Aorta (tissue), 5 donors: ENCODE measurements at regions not wholly inside any gene's neighbourhood (a gene's known extent, or its start where the extent isn't known, plus 50 kb on each side); places are given as distances from the start of the nearest gene placed in this dataset.

ENCODE experiments used
- ATAC-seq: fragments of 200-7000 bp; cut with Tn5 transposase; one replicate; pipeline ENCODE4 v1.9.1; 2022; ENCODE audit warnings: moderate library complexity; ENCODE audit not compliant: low FRiP score
- DNase-seq, 2 donors: peaks; one replicate each; pipeline ENCODE4 v3.0.0-alpha.2; 2020
- H3K27ac ChIP-seq, 2 donors: one replicate each; pipeline ENCODE4 v1.5.1; 2013; ENCODE audit warnings: low read length in 2 of 2, mild to moderate bottlenecking in 2 of 2, moderate library complexity in 2 of 2, control low read depth in 1 of 2, inconsistent platforms in 1 of 2, low read depth in 1 of 2
- H3K27me3 ChIP-seq, 2 donors: one replicate each; pipeline ENCODE4 v1.6.1; 2013; ENCODE audit warnings: control low read depth in 1 of 2, low read length in 1 of 2, mild to moderate bottlenecking in 1 of 2, moderate library complexity in 1 of 2; ENCODE audit not compliant: insufficient read depth in 2 of 2, control insufficient read depth in 1 of 2
- H3K36me3 ChIP-seq, 2 donors: one replicate each; pipeline ENCODE4 v1.6.1; 2013; ENCODE audit warnings: control low read depth in 1 of 2, low read length in 1 of 2, mild to moderate bottlenecking in 1 of 2; ENCODE audit not compliant: insufficient read depth in 2 of 2, control insufficient read depth in 1 of 2
- H3K4me1 ChIP-seq, 2 donors: one replicate each; pipeline ENCODE4 v1.6.1; 2013; ENCODE audit warnings: low read length in 2 of 2, control low read depth in 1 of 2, mild to moderate bottlenecking in 1 of 2, moderate library complexity in 1 of 2; ENCODE audit not compliant: insufficient read depth in 2 of 2, control insufficient read depth in 1 of 2
- H3K4me3 ChIP-seq, 2 donors: one replicate each; pipeline ENCODE4 v1.5.1; 2013; ENCODE audit warnings: low read length in 2 of 2, control low read depth in 1 of 2, mild to moderate bottlenecking in 1 of 2
- H3K9me3 ChIP-seq: one replicate; pipeline ENCODE4 v1.6.1; 2013; ENCODE audit warnings: mild to moderate bottlenecking, low read length; ENCODE audit not compliant: control insufficient read depth
- WGBS, 2 donors: extraction: QIAGEN DNeasy Blood & Tissue Kit; methylation state at CpG; one replicate each; pipeline ENCODE4 v1.1.7; 2013; 5-methylcytosine and 5-hydroxymethylcytosine counted together
- intact Hi-C, 2 donors: fragments of 100-400 bp; cut with DNase I; formaldehyde crosslinking; loops; one replicate each; pipeline versions ENCODE4 v1.14.2 to v1.15.0; 2022
- donor health status: healthy with polysubstance abuse.
- donor health status: Bipolar disorder and iron deficiency.
- donor health status: DM: no; HTN: no; CAD: no.
- donor health status: DM: no; HTN: no; CAD: no.
- donor health status: DM: yes; HTN: yes; CAD: no.

DNA sequence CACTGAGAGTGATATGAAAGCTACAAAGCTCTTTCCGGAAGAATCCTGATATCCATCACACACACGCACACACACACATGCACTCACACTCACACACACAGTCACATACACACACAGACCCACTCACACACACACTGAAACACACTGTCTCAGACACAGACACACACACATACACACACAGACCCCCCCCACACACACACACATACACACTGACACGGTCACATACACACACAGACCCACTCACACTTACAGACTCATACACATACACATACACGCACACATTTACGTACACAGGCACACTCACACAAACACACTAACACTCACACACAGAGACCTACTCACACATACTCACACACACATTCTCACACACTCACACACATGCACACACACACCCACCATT is 58.6 kb downstream of the LIG4 start:
- Histone ChIP-seq H3K4me1 (no peaks in the 10 kb centered on the region), H3K4me3 (no peak overlapping the region), H3K27me3 (peaks cover 0 to 1% of the 10 kb centered on the region in 2 donors), H3K9me3 (no peaks in the 10 kb centered on the region), H3K27ac (no peak overlapping the region), H3K36me3 (no peaks in the 10 kb centered on the region)
- 79 to 86% methylated on average over 5 of the region's 5 CpGs for WGBS, 2 donors
- DNase-seq (no peak), ATAC-seq (peak; percentile 23)
- intact Hi-C loops: loop anchor here in 1 of 2 donors (5.0 kb wide), 1 partner anchor 944 kb away; no protein-coding TSS in a partner anchor

DNA sequence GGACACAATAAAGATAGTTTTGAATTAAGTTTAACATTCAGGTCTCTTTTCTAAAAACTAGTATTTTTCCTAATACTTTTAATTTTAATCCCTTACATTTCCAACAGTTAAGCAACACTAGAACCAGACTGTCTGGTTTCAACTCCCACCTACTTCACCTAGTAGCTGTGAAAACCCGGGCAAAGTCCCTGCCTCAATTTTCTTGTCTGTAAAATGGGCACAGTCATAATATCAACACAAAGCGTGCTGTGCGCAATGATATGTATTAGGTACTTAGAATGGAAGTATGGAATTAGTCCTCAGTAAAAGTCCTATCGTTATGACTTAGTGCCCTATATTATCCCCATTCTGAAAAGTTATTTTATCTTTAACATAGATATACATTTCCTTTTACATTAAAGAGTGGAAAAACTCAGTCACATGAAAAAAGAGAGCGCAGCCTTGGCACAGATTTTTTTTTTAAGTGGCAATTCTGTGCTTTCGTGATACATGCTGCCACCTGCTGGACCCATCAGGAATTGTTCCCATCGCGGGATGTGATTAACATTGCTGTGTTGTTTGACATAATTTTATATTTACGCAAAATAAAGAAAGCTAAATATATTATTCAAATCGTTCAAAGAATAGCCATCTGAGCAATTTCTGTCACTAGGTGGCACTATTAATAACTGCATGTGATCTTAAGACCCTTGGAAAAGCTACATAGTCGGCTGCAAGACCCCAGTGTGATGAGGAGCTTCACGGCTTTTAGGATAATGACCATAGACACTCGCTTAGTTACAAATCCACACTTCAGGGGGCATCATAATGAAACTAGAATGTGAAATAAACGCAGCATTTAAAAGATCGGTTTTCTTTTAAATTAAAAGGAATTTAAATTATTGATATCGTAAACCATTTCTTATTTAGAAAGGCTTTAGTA is 59.9 kb downstream of the LIG4 start:
- ATAC-seq (no peak), DNase-seq (peak in 1 of 2 donors; percentile 46)
- H3K27ac ChIP-seq: no peak overlapping the region
- WGBS, 2 donors: 36 to 37% methylated on average over 16 of the region's 16 CpGs
- H3K36me3 ChIP-seq: no peaks in the 10 kb centered on the region
- peaks cover 0 to 1% of the 10 kb centered on the region in 2 donors for H3K27me3 ChIP-seq
- peaks cover 2% of the 10 kb centered on the region for H3K9me3 ChIP-seq
- intact Hi-C loops: loop anchor here (2.0 to 5.0 kb wide), 2 partner anchors 943 to 949 kb away; no protein-coding TSS in a partner anchor
- H3K4me3 ChIP-seq: no peak overlapping the region
- no peaks in the 10 kb centered on the region for H3K4me1 ChIP-seq

DNA sequence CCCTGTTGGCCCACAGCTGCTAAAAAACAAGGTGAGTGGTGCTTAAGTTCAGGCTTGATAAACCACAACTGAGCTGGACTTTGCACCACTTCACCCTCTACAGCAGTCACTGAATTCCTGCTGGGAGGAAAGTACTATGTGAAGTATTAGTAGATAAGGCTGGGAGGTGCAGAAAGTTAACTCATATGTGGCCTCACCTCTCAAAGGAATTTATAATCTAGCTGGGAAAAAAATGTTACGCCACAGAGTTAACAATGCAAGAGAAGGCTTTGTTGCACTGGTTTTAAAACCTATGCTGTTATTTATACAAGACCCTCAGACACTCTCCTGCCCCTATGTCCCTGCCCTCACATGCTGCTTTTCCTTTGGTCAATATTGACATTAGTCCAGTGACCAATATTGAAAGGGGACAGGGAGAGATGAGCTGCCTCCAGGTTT is 60.9 kb downstream of the LIG4 start:
- intact Hi-C loops: loop anchor here in 1 of 2 donors (2.0 kb wide), 1 partner anchor 948 kb away; no protein-coding TSS in a partner anchor
- peaks cover 2% of the 10 kb centered on the region for H3K9me3 ChIP-seq
- H3K36me3 ChIP-seq: no peaks in the 10 kb centered on the region
- H3K4me3 ChIP-seq: no peak overlapping the region
- H3K4me1 ChIP-seq: no peaks in the 10 kb centered on the region
- DNase-seq: no peak
- peaks cover 0 to 1% of the 10 kb centered on the region in 2 donors for H3K27me3 ChIP-seq
- no peak overlapping the region for H3K27ac ChIP-seq
- 39 to 60% methylated on average over 1 of the region's 1 CpG for WGBS, 2 donors
- ATAC-seq: no peak

DNA sequence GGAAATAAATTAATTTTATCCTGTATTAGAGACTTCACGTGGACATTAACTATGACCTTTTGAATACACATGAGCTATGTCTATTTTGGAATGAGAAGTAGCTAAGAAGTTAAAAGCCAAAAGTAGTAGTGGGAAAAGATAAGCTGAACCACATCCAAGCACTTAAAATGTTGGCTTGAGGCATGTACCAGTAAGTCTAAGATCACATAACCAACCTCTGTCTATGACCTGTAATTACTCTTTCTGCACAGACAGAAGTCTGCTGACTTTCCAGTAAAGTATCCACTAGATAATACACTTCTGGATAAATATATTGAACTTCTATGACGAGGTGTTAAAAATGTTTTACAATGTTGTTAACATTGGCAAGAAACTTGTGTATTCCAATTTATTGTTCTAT is 68.7 kb downstream of the LIG4 start:
- no peak for ATAC-seq
- DNase-seq: no peak
- Histone ChIP-seq H3K36me3 (no peaks in the 10 kb centered on the region), H3K27me3 (peaks cover 0 to 2% of the 10 kb centered on the region in 2 donors), H3K27ac (no peak overlapping the region), H3K9me3 (peaks cover 2% of the 10 kb centered on the region), H3K4me1 (no peaks in the 10 kb centered on the region), H3K4me3 (no peak overlapping the region)
- 17 to 22% methylated on average over 2 of the region's 2 CpGs for WGBS, 2 donors
- intact Hi-C loops: no loop called here

DNA sequence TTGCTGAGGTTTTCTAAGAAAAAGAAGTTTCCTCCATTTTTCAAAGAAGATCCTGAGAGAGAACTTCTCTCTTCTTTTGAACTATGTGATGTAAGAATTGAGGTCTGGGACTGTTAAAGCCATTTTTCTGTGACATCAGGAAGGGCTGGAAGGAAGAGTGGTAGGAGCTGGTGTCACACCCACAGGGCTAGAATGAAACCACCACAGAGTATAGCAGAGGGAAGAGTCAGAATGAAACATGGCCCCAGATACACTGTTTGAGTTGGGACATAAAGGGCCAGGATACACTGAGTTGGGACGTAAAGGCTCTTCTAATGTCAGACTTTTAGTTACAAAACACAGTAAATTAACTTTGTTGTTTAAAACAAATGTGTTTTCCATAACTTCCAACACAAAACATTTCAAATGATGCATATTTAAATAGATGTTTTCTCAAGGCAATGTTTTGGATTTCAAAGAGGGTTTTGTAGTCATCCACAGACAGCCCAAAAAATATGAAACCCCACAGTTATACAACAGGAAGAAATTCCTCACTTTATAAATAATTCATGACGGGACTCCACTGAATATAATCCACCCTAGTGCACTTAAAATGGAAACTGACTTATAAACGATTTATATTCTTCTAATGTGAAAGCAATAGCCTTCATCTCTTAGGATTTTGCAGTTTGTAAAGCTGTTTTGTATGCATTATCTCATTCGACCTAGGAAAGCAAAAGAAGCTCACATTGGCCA is 72.5 kb downstream of the LIG4 start:
- Histone ChIP-seq H3K36me3 (no peaks in the 10 kb centered on the region), H3K4me3 (no peak overlapping the region), H3K27me3 (peaks cover 0 to 2% of the 10 kb centered on the region in 2 donors), H3K4me1 (no peaks in the 10 kb centered on the region), H3K9me3 (no peaks in the 10 kb centered on the region), H3K27ac (no peak overlapping the region)
- WGBS, 2 donors: 48 to 49% methylated on average over 4 of the region's 4 CpGs
- ATAC-seq: no peak
- DNase-seq: no peak
- intact Hi-C loops: no loop called here

DNA sequence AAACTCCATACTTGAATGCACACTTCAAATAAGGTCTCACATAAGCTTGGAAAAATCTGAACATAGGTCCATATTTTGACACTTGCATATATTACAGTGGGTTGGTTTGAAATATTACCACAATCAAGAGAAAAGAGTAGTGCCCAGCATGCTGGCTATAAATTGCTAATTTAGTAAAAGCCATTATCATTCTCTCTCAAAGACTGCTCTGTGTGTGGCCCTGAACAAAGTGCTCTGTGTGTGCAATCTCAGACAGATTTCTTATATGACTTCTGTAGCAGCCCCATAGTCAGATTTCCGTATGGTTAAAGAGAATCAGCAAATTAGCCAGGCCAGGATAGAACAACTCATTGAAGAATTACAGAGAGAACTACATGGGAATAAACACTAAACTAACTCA is 78.2 kb downstream of the LIG4 start:
- H3K4me1 ChIP-seq: no peaks in the 10 kb centered on the region
- H3K36me3 ChIP-seq: no peaks in the 10 kb centered on the region
- H3K27me3 ChIP-seq: no peaks in the 10 kb centered on the region
- peaks cover 1% of the 10 kb centered on the region for H3K9me3 ChIP-seq
- no peak overlapping the region for H3K4me3 ChIP-seq
- 71 to 81% methylated on average over 1 of the region's 1 CpG for WGBS, 2 donors
- no peak overlapping the region for H3K27ac ChIP-seq
- DNase-seq (no peak), ATAC-seq (no peak)
- intact Hi-C loops: no loop called here

DNA sequence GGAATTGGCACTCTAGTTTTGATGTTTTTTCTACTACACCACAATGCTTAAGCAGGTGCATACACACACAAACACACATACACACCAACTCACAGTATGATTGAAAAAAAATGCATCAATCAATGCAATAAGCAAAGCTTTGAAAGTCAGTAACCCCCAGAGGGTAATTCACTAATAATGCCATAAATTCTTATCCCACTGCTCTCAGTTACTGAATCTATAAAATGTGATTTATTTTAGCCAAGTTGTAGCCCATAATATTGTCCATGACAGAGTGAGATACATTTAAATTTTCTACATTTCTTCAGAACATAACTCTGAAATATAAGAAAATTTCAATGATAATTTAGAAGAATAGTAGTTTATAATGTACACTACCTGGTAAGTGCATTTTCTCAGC is 87.9 kb downstream of the LIG4 start:
- Histone ChIP-seq H3K9me3 (no peaks in the 10 kb centered on the region), H3K36me3 (no peaks in the 10 kb centered on the region), H3K27ac (no peak overlapping the region), H3K4me1 (no peaks in the 10 kb centered on the region), H3K4me3 (no peak overlapping the region), H3K27me3 (peaks cover 0 to 2% of the 10 kb centered on the region in 2 donors)
- DNase-seq (no peak), ATAC-seq (no peak)
- intact Hi-C loops: no loop called here

DNA sequence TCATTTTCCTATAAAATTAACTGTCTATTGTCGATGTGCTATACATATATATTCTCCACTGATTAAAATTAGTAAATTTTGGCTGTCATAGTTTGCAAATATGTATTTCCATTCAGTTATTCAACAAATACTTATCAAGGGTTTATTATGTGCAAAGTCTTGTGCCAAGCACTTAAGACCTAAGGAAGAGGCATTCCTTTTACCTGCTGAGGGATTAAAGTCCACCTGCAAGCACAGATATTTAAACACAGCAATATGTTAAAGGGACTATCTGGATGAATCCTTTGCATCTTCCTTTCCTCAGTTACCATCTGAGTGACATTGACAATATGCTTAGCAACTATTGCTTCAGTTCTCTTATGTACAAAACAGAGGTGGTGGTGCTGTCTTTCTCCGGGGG is 89.3 kb downstream of the LIG4 start:
- ATAC-seq (no peak), DNase-seq (no peak)
- Histone ChIP-seq H3K4me3 (no peak overlapping the region), H3K27ac (no peak overlapping the region), H3K36me3 (no peaks in the 10 kb centered on the region), H3K27me3 (peaks cover 0 to 2% of the 10 kb centered on the region in 2 donors), H3K4me1 (no peaks in the 10 kb centered on the region), H3K9me3 (no peaks in the 10 kb centered on the region)
- WGBS, 2 donors: 91 to 95% methylated on average over 2 of the region's 2 CpGs
- intact Hi-C loops: no loop called here
